Stimulated activated CD8-positive, alpha-beta memory T cell treated with anti-CD3 and anti-CD28 coated beads, Interleukin-2, amount 100 ng/mL, for 48 hours (primary cell): ENCODE measurements at regions not wholly inside any gene's neighbourhood (a gene's known extent, or its start where the extent isn't known, plus 50 kb on each side); places are given as distances from the start of the nearest gene placed in this dataset.
"Not testable (repeated sequence)": the region's sequence is repeated elsewhere in the genome, so short reads cannot be mapped to it uniquely, and the experiment has no call there.

Source experiments
- DNase-seq, 2 donors: peaks; one replicate each; pipeline ENCODE4 v3.0.0-alpha.2; 2020; ENCODE audit warnings: low read depth in 2 of 2

GRCh38 chr1:199041173-199041914 lies 402.5 kb downstream of the PTPRC start:
- DNase-seq: no peak

GRCh38 chr1:199042193-199042592 lies 403.4 kb downstream of the PTPRC start:
- DNase-seq: no peak

- DNase-seq: no peak
Measured at GRCh38 chr1:199044191-199044590, 405.4 kb downstream of the PTPRC start.

- no peak for DNase-seq
Measured at GRCh38 chr1:199046618-199047017, 407.8 kb downstream of the PTPRC start.

- no peak for DNase-seq
Measured at GRCh38 chr1:199054694-199055093, 415.9 kb downstream of the PTPRC start.

- DNase-seq: no peak
Measured at GRCh38 chr1:199057322-199057721, 418.5 kb downstream of the PTPRC start.

- no peak for DNase-seq
Measured at GRCh38 chr1:199058281-199058680, 419.4 kb downstream of the PTPRC start.

- no peak for DNase-seq
Measured at GRCh38 chr1:199064971-199065370, 426.1 kb downstream of the PTPRC start.

- DNase-seq: no peak
Measured at GRCh38 chr1:199067483-199067882, 428.6 kb downstream of the PTPRC start.

- no peak for DNase-seq
Measured at GRCh38 chr1:199071080-199071479, 432.2 kb downstream of the PTPRC start.

GRCh38 chr1:199073166-199073565 lies 434.3 kb downstream of the PTPRC start:
- DNase-seq: no peak

GRCh38 chr1:199075792-199076191 lies 437.0 kb downstream of the PTPRC start:
- no peak for DNase-seq

GRCh38 chr1:199079994-199080393 lies 441.2 kb downstream of the PTPRC start:
- DNase-seq: no peak

- DNase-seq: no peak
Measured at GRCh38 chr1:199081739-199082138, 442.9 kb downstream of the PTPRC start.

- DNase-seq: no peak
Measured at GRCh38 chr1:199082778-199083389, 444.0 kb downstream of the PTPRC start.

GRCh38 chr1:199083680-199084079 lies 444.8 kb downstream of the PTPRC start:
- no peak for DNase-seq

GRCh38 chr1:199084293-199084692 lies 445.5 kb downstream of the PTPRC start:
- DNase-seq: no peak

GRCh38 chr1:199085903-199086302 lies 447.1 kb downstream of the PTPRC start:
- no peak for DNase-seq

GRCh38 chr1:199087144-199087543 lies 448.3 kb downstream of the PTPRC start:
- no peak for DNase-seq

GRCh38 chr1:199089393-199090122 lies 450.7 kb downstream of the PTPRC start:
- peak in 1 of 2 donors; percentile 4 for DNase-seq

- not testable (repeated sequence) for DNase-seq
Measured at GRCh38 chr1:199095628-199096027, 456.8 kb downstream of the PTPRC start.

GRCh38 chr1:199096591-199096990 lies 457.8 kb downstream of the PTPRC start:
- DNase-seq: no peak

GRCh38 chr1:199098468-199098867 lies 459.6 kb downstream of the PTPRC start:
- DNase-seq: no peak
